Loucy (cell line): ENCODE measurements at regions not wholly inside any gene's neighbourhood (a gene's known extent, or its start where the extent isn't known, plus 50 kb on each side); places are given as distances from the start of the nearest gene placed in this dataset.

Source experiments
- H2AFZ ChIP-seq: fragments of 200-600 bp; sonication (generic); 2 replicates; pipeline ENCODE4 v1.6.0; 2016; ENCODE audit warnings: antibody characterized with exemption, mild to moderate bottlenecking, low read length, moderate library complexity
- H3F3A ChIP-seq: fragments of 200-600 bp; 2 replicates; pipeline ENCODE4 v1.6.0; 2016; ENCODE audit warnings: antibody characterized with exemption, low read depth, mild to moderate bottlenecking
- H3K27me3 ChIP-seq: fragments of 200-600 bp; sonication (generic); 2 replicates; pipeline ENCODE4 v1.6.1; 2014; ENCODE audit warnings: low read length, mild to moderate bottlenecking; ENCODE audit not compliant: insufficient read depth, poor library complexity, severe bottlenecking
- H3K36me3 ChIP-seq: fragments of 200-600 bp; sonication (generic); 2 replicates; pipeline ENCODE4 v1.6.1; 2016; ENCODE audit warnings: low read length; ENCODE audit not compliant: insufficient read depth
- H3K4me1 ChIP-seq: fragments of 200-600 bp; sonication (generic); 2 replicates; pipeline ENCODE4 v1.5.1; 2014; ENCODE audit warnings: low read length, mild to moderate bottlenecking; ENCODE audit not compliant: insufficient read depth, poor library complexity, severe bottlenecking
- H3K4me2 ChIP-seq: fragments of 200-600 bp; sonication (generic); 2 replicates; pipeline ENCODE4 v1.6.0; 2014; ENCODE audit warnings: antibody characterized with exemption, low read length, low read depth, mild to moderate bottlenecking; ENCODE audit not compliant: poor library complexity, severe bottlenecking
- H3K4me3 ChIP-seq: fragments of 200-600 bp; sonication (generic); 2 replicates; pipeline ENCODE4 v1.5.1; 2014; ENCODE audit warnings: low read length, mild to moderate bottlenecking, mixed read lengths; ENCODE audit not compliant: poor library complexity, severe bottlenecking
- H3K79me2 ChIP-seq: fragments of 200-600 bp; sonication (generic); 2 replicates; pipeline ENCODE4 v1.6.1; 2014; ENCODE audit warnings: low read length; ENCODE audit not compliant: insufficient read depth
- H3K9ac ChIP-seq: fragments of 200-600 bp; sonication (generic); 2 replicates; pipeline ENCODE4 v1.6.0; 2014; ENCODE audit warnings: mild to moderate bottlenecking, low read depth, low read length, moderate library complexity; ENCODE audit not compliant: poor library complexity, severe bottlenecking
- H3K9me2 ChIP-seq: fragments of 200-600 bp; sonication (generic); replicated peaks from 2 replicates; pipeline ENCODE4 v1.6.1; 2016; ENCODE audit warnings: low read depth, low read length, mixed read lengths
- H3K9me3 ChIP-seq: fragments of 200-600 bp; sonication (generic); 2 replicates; pipeline ENCODE4 v1.6.1; 2014; ENCODE audit warnings: mild to moderate bottlenecking, antibody characterized with exemption, low read length, low read depth; ENCODE audit not compliant: insufficient read depth
- H4K20me1 ChIP-seq: fragments of 200-600 bp; sonication (generic); 2 replicates; pipeline ENCODE4 v1.6.0; 2014; ENCODE audit warnings: antibody characterized with exemption, low read length, mild to moderate bottlenecking; ENCODE audit not compliant: insufficient read depth, poor library complexity, severe bottlenecking
- CTCF ChIP-seq: fragments of 200-600 bp; sonication (generic); conservative IDR thresholded peaks from 2 replicates; pipeline ENCODE4 v1.5.1; 2014; ENCODE audit warnings: mild to moderate bottlenecking, antibody characterized with exemption, low read length
- EZH2phosphoT487 ChIP-seq: fragments of 200-600 bp; IDR thresholded peaks from 2 replicates; pipeline ENCODE4 v1.6.1; 2018; ENCODE audit warnings: antibody characterized with exemption, mild to moderate bottlenecking, moderate library complexity, borderline replicate concordance

- Histone ChIP-seq H3K9me3 (no peaks in the 10 kb centered on the region), H3K4me3 (no peak overlapping the region), H4K20me1 (no peaks in the 10 kb centered on the region), H3K36me3 (no peaks in the 10 kb centered on the region), H3K79me2 (no peaks in the 10 kb centered on the region), H3K4me2 (no peak overlapping the region), H3K9ac (no peak overlapping the region), H3F3A (no peaks in the 10 kb centered on the region), H2AFZ (no peak overlapping the region), H3K4me1 (no peaks in the 10 kb centered on the region), H3K27me3 (no peaks in the 10 kb centered on the region), H3K9me2 (no peaks in the 10 kb centered on the region)
- TF ChIP-seq CTCF: no peak
- TF ChIP-seq EZH2phosphoT487: no peak
Observed at GRCh38 chr17:12579288-12579687, 86.4 kb upstream of the MYOCD start.

- Histone ChIP-seq H4K20me1 (no peaks in the 10 kb centered on the region), H2AFZ (no peak overlapping the region), H3K4me2 (no peak overlapping the region)
Observed at GRCh38 chr17:12580640-12581039, 85.0 kb upstream of the MYOCD start.

GRCh38 chr17:12584727-12585126, 81.0 kb upstream of the MYOCD start:
- Histone ChIP-seq H3K9ac (no peak overlapping the region), H3K9me3 (no peaks in the 10 kb centered on the region), H3F3A (no peaks in the 10 kb centered on the region), H3K4me2 (no peak overlapping the region), H3K27me3 (no peaks in the 10 kb centered on the region), H3K79me2 (no peaks in the 10 kb centered on the region), H4K20me1 (no peaks in the 10 kb centered on the region), H3K4me3 (no peak overlapping the region), H3K9me2 (no peaks in the 10 kb centered on the region), H2AFZ (no peak overlapping the region), H3K36me3 (no peaks in the 10 kb centered on the region), H3K4me1 (no peaks in the 10 kb centered on the region)
- TF ChIP-seq CTCF (no peak), EZH2phosphoT487 (no peak)

More at GRCh38 chr17:12580640-12581039, 85.0 kb upstream of the MYOCD start:
- TF ChIP-seq CTCF: no peak
- no peak for TF ChIP-seq EZH2phosphoT487
- Histone ChIP-seq H3K36me3 (no peaks in the 10 kb centered on the region), H3K79me2 (no peaks in the 10 kb centered on the region), H3K4me1 (no peaks in the 10 kb centered on the region), H3K4me3 (no peak overlapping the region), H3K9ac (no peak overlapping the region), H3K27me3 (no peaks in the 10 kb centered on the region), H3F3A (no peaks in the 10 kb centered on the region), H3K9me3 (no peaks in the 10 kb centered on the region), H3K9me2 (no peaks in the 10 kb centered on the region)
